CD4-positive, alpha-beta T cell treated with Interleukin-1 beta for 1 hour (primary cell): ENCODE measurements at regions not wholly inside any gene's neighbourhood (a gene's known extent, or its start where the extent isn't known, plus 50 kb on each side); places are given as distances from the start of the nearest gene placed in this dataset.

Source experiments
- DNase-seq, 2 donors: peaks; one replicate each; pipeline ENCODE4 v3.0.0-alpha.2; 2020 to 2022

DNA sequence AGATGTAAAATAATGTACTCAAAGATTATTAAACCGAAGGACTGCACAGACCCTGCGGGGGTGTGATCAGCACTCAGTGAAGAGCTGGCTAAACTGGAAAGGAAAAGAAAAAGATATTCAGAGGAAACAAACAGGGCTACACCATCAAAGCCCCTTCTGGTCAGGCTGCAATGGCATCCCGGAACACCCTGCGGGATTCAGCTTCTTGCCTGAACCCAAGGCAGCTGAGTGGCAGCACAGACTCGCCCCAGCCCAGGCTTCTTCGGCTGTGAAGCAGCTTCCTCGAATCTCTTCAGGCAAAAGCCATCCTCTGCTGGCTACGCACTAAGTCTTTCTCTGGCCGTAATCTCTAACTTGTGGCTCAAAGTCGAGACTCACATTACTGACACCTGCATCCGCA is 220.9 kb downstream of the TEX29 start:
- DNase-seq = no peak

DNA sequence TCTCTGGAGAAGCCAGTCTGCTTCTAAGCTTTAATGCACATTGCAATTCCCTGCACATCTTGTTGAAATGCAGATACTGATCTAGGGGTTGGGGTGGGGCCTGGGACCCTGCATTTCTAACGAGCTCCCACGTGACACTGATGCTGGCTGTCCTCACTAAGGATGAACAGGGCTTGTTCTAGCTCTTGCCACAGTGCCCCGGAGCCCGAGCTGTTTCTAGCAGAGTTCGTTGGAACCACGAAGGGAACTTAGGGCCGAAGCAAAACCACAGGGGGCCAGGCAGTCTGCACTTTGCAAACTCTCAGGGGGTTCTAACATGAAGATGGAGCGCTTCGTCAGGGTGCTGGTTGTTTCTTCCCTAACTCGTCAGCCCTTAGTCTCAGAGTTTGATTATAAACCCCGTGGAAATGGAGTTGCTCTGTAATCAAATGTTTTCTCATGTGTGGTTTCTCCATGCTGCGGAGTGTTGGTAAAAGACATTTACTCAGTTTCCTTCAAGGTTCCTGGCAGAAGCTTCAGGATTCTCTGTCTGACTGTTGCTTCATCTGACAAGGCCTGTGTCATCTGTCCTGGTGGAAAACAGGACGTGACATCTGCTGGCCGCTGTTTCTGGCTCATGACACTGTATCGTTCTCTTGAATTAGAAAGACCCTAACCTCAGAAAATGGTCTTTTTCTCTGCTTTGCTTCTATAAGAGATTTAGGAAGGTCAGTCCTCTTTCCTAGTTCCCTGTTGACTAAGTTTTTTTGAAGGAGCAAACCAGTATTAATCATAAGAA is 221.5 kb downstream of the TEX29 start:
- no peak for DNase-seq

DNA sequence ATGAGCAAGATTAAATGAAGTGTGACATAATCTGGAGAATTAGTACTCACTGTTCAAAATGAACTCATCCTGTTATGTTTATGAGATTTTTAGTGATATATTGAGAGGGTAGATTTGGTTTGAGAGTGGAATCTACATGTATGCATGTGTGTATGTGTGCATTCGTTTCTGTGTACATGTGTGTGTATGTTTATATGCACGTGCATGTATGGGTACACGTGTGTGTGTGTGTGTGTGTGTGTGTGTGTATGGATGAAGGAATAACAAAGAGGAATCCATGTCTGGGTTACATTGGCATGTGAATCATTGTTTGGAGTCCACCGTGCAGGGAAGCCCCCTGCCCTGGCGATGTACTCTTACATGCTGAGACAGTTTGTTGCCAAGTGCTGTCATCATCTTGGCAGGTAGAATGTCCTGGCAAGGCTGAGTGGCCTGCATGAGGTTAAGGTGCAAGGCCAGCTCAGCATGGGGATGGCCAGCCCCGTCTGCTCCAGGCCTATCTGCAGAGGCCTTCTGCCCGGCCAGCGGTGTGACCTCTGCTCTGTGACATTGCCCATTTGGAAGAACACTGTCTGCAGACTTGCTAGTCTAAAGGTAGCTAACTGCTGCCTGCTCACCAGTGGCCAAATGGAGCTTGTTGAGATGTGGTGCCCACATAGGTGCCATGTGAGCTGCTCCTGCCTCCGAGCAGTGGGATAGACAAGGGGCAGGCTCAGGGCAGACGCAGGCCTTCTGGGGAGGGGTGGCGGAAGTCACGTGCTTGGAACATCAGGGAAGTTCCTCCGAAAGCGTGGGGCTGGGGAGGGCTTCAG is 222.3 kb downstream of the TEX29 start:
- DNase-seq = no peak

DNA sequence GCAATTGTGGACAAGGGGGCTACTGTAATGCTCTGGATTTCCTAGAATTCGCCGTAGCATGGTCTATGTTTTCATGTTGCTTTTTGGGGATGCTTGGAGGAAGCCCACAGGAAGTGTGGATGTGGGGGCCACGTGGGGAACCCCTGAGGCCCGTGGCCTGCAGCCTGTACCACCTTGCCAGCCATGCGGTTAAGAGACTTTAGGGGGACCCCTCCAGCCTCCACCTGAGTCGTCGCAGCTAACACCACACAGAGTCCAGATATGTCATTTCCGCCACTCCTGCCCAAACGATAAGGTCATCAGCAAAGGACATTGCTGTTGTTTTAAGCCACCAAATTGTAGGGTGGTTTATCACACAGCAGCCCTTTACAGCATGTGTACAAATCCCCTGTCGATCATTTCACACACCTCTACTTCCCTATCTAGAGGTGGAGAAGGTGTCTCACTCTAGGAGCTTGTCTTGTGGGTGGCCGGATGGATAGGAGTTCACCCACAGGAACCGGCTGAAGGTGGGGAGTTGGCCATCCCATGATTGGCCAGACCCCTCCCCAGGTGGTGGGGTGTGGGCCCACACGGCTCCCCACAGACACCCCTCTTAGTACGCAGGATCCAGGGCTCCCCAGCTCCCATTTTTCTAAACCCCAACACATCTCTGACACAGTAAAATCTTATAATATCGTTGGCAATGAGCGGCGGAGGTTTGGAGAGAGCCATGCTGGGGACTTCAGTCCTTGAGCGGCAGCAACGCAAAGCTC is 226.7 kb downstream of the TEX29 start:
- DNase-seq = no peak

DNA sequence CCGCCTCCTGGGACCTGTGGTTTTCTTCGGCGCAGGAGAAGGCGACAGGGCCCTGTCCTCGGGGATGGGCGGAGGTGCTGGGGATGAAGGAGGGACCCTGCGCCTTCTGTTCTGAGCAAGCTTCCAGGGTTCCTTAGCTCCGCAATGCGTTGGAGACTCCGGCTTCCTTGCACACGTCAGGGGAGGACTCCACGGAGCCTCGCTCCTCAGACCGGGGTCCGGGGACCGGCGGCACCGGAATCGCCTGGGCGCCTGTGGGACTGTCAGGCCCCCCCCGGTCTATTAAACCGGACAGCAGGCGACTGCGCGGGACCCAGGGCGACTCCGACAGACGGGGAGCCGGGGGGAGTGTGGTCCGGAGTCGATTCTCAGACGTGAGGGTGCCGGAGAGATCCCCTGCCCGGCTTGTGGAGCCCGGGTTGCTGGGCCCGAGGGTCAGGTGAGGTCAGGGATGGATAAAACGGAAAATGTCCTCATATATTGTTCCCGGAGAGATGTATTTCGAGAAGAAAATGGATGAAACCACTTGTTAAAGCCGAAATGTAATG is 227.4 kb downstream of the TEX29 start:
- no peak for DNase-seq

DNA sequence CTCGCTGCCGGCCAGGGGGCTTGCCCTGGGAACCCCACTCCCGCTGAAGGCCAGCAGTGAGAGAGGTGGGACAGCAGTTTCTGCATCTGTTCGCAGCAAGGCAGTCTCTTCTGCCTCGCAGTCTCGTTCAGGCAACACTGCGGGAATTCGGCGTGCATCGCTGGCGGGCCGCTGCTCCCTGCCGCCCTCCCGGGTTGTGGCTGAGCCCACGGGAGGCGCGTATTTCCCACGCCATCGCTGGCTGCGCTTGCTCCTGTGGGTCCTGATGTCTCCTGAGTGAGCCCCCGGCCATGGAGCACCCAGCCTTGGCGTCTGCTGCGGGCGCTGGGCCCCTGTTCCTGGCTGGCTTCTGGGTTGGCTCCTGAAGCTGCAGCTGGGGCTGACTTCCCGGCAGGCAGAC is 227.9 kb downstream of the TEX29 start:
- DNase-seq = no peak

DNA sequence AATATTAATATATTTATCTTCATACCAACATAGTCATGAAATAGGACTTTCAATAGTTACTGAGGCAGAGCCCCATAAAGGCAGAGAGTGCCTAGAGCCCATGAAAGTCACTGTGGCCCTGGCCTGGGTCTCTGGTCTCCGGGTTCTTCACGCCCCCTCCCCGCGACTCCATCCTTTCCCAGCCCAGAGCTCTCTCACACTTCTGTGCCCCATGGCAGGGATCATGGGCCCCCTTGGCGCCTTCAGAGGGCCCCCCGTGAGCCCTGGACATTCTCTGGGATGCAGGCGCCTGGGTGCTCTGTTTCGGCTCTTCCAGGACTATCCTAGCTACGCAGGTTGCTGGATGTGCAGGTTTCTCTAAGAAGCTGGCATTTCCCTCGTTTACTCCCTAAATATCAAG is 228.4 kb downstream of the TEX29 start:
- no peak for DNase-seq

DNA sequence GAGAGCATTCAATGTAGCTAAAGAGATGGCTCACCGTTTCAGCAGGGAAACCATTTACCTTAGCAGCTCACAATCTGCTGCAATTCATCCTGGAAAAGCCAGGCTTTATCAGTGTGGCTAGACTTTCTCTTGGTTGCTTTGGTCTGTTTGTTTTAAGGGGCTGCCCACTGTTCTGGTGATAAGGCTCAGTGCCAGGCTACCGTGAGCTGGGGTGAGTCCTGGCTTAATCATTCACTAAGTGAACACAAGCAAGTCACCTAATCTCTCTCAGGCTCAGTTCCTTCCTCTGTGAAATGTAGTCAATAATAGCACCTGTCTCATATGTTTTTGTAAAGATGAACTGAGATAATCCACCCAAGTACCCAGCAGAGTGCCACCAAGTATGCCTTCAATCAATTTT is 229.0 kb downstream of the TEX29 start:
- DNase-seq = no peak

DNA sequence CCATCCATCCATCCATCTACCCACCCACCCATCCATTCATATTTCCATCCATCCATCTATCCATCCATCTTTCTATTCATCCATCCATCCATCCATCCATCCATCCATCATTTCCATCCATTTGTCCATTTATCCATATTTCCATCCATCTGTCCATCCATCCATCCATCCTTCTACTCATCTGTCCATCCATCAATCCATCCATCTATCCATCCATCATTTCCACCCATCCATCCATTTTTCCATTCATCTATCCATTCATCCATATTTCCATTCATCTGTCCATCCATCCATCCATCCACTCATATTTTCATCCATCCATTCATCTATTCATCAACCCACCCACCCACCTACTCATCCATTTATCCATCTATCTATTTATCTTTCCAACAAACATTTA is 229.6 kb downstream of the TEX29 start:
- DNase-seq = no peak

DNA sequence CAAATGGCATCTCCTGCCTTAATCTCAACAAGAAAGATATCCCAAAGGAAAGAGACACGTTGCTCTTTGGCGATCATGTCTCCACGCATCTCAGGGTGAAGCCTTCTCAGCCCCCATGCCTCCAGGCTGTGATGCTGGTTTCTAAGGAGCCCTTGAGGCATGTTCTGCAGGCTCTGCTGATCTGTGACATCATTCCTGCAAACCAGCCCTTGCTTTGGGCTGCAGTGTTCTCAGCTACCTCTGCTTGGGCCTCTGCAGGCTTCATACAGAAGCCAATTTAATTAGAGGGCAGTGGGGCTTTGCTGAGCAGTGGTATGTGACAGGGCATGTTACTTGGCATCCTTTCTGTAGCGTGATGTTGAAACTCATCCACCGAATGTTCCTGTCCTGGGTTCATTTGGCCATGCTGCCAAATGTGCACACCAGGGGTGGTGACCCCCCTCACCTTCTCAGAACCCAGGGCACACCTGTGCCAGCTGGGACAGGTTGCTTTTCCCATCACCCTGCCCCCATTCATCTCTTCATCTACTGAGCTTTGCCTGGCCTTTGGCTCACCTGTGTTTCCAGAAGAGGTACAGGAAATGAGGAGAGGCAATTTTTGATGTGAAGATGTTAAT is 230.9 kb downstream of the TEX29 start:
- DNase-seq = no peak

DNA sequence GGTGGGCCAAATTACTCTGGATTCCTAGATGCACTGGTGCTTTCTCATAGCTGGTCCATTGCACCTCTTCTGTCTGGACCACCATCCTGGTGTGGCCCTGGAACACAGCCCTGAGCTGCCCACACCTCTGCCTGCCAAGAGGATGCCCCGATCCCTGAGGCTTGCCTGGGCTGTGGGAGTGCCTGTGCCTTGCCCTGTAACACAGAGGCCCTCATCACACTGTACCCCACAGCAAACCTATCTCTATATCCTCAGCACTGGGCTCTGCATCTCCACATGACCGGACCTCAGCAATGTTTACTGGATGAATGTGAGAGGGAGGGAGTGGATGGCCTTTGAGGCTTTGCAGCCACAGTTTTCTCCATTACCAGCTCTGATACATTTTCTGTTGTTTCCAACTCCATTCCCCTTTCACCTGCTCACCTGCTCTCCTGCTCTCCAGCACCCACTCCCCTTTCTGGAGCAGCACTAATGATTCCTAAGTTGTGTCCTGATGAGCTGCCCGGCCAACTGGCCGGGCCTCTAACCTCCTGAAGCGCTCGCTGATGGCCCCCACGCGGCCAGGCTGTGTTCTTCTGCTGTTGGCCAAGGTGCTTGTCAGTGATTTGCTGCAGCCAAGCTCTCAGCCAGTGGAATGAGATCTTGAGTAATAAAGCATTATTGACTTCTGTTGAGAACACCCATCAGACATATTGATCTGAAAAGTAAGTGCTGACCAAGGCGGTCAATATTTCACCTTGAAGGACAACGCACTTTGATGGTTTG is 232.6 kb downstream of the TEX29 start:
- no peak for DNase-seq

DNA sequence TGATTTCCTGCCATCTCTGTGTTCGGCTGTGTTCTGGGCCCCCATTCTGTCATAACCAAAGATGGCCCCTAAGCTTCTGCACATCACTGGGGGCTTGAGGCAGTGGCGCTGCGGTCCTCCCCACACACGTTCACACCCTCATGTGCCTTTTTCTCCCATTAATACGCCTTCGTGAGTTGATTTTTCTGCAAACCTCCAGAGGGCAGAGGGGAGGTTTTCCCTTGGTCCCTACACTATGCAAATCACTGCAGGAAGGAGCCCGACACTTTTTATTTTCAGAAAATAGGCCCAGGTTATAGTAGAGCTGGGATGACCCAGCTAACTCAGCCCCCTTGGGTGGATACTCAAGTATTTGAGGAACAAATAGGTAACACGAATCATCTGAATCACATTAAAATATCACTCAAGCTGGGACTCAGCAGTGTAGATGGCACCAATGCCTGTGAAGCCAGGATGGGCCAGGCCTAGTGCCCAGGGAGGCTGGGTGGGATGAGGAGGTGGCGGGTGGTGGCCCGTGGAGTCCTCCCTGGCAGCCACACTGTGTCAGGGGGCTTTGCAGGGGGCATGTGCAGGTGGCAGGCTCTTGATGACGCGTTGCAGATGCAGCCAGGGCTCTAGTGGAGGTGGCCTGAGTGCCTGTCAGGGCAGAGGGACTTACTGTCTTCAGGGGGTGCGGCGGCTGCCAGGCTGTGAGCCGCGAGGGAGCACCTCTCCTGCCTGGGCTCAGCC is 234.3 kb downstream of the TEX29 start:
- no peak for DNase-seq

DNA sequence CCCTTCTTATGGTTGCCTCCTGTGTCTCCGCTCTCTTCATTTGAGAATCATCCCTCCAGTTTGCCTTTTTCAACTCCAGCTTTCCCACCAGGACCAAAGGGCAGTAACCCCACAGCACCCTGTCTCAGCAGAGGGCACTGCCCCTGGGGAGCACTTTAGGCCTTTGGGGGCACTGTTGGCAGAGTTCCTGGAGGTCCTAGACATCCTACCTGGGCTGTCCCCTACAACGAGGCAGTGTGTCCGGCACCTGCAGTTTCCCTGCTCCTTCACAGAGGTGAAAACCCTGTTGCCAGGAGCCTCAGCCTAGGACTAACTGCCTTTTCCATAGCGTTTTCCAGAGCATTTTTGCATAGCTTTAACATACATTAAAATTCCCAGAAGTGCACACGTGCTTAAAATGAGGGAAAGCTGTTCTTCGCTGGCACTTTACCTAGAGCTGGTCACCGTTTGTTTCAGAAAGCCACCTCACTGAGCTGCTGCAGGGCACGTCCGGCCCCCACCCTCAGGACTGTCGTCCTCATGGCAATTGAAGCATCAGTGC is 234.9 kb downstream of the TEX29 start:
- DNase-seq = no peak

DNA sequence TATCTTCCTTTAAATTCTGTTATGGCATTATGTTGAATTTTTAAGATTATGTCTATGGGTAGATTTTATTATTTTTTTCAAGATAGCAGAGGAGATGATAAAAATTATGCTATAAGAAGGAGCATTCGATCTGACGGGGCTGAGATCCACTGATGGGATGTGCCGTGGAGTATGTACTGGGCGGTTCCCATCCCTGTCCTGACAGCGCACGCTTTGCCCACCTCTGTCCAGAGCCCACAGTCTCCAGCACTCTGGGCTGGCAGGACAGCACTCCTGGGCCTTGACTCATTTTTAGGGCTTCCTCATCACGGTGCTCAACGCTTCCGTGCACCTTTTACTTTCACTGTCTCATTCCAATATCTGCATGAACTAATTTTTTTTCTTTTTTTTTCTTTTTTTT is 235.5 kb downstream of the TEX29 start:
- DNase-seq = no peak

DNA sequence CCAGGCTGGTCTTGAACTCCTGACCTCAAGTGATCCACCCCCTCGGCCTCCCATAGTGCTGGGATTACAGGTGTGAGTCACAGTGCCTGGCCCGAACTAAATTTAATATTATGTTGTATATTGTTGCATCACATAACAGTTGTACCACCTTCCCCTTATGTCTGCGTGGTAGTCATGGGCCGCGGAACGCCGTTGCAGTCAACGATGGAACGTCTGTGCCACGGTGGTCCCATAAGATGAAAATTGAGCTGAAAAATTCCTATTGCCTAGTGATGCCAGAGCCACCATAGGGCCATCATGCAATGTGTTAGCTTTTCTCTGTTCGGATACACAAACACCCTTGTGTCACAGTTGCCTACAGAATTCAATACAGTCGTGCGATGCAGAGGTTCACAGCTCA is 236.1 kb downstream of the TEX29 start:
- no peak for DNase-seq

DNA sequence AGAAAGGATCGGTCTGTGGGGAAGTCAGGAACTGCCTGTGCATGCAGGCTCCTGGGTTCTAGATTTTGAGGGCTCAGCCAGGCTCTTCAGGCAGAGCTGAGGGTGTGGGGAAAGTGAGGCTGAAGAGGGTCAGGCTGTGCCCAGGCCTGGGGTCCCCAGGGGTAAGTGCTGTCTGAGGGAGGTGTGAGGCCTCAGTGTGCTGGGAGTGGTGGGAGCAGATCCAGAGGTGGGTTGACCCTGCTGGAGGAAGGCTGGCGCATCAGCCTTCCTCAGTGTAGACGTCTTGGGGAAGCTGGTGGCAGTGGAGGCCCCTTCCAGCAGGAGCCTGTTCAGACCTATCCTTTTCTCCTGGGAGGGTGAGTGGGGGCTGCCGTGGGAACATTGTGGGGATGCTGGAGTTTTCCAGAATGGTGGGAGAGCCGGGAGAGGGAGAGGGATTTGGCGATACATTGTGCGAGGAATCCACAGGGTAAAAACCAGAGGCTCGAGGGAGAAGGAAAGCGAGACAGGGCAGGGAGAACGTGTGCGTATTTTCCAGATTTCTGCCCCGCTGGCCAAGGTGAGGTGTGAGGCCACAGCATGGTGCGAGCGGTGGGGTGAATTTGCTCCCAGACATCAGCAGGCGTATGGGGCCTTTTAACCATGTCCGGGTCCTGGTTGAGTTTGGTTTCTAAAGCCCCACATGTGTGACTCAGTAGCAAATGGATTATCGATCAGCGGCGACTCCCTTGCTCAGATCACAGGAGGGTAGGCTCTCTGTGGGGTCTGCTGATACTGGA is 237.7 kb downstream of the TEX29 start:
- no peak for DNase-seq

DNA sequence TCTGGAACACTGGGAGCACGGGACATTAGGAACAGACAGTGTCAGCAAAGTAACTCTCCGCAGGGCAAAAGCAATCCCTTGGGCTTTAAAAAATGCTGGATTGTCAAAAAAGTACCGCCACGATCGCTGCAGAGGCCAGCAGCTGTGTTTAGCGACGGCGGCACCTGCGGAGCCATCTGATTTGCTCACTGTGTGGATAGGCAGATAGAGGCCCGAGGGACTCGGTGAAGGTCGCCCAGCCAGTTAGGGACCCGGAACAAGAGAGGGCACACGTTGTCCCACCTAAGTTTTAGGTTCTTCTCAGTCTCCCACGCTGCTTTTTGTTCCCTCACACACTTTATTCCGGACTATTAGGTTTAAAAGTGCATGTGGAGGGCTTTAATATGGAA is 238.3 kb downstream of the TEX29 start:
- DNase-seq = no peak

DNA sequence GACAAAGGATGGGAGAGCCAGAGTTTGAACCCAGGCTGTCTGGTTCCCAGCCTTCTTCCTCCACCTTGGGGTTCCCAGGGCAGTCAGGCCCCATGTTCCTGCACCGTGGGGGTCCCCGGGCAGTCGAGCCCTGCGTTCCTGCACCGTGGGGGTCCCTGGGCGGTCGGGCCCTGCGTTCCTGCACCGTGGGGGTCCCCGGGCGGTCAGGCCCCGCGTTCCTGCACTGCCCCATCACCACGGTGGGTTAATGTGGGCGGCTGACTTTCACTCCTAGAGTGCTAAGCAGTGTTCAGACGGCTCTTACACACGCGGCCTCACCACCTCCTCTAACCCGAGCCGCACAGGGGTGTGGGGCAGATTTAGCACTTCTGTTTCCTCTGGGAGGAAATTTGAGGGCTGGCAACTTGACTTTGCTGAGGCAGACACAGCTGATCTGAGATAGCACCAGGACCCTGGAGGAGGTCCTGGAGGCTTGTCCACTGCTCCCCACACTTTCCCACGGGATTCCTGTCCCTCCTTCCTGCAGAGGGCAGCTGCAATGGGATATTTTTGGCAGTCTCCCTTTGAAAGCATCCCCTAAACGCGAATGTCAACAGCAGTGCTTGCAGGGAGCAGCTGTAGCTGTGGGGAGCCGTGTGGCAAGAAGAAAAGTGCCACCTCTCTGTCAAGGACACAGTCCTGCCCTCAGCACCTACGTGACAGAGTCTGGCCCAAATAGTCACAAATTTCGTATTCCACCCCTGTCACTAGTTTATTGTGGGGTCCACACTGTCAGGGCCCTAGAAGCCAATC is 239.4 kb downstream of the TEX29 start:
- DNase-seq = no peak

DNA sequence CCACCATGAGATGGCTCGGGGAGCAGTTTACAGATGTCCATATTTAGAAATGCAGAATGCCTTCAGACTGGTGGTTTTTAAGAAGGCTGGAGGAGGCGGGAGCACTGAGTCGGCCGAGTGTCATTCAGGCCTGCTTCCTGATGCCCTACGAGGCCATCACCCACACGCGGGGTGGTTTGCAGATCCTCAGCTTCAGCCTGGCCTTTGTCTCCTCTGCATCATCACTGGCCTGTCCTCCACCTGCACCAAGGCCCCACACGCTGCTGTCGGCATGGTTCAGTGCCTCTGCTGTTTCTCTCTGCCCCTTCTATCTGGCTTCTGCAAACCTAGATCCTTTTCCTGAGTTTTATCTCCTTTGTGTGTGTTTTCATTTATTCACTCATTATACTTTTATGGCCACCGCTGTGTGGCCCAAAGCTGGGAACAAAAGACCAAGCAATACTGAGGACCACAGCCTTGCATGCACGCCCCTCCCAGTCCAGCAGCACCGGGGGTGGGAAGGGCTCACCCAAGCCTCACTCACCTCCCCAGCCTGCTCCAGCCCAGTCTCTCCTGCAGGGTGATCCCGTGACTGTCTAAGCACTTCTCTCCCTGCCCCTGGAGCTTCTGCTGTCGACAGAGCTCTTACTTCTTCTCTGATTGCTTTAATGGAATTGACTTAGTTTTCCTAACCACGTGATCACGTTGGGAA is 240.8 kb downstream of the TEX29 start:
- DNase-seq = no peak
